Nephron (organoid): ENCODE measurements at regions not wholly inside any gene's neighbourhood (a gene's known extent, or its start where the extent isn't known, plus 50 kb on each side); places are given as distances from the start of the nearest gene placed in this dataset.

Experiments
- H3K27ac Mint-ChIP-seq, 3 experiments: 2 replicates each; pipeline ENCODE4 v1.8.0; 2020; ENCODE audit warnings: mixed read lengths in 3 of 3, mild to moderate bottlenecking in 2 of 3, moderate library complexity in 1 of 3
- H3K27me3 Mint-ChIP-seq: 2 replicates; pipeline ENCODE4 v1.8.0; 2021; ENCODE audit warnings: low read depth, mild to moderate bottlenecking, moderate library complexity, mixed read lengths
- H3K36me3 Mint-ChIP-seq: 2 replicates; pipeline ENCODE4 v1.8.0; 2020; ENCODE audit warnings: low read depth, mixed read lengths
- H3K4me1 Mint-ChIP-seq: 2 replicates; pipeline ENCODE4 v1.8.0; 2020; ENCODE audit warnings: mixed read lengths
- H3K4me3 Mint-ChIP-seq, 3 experiments: 2 replicates each; pipeline ENCODE4 v1.8.0; 2020; ENCODE audit warnings: mild to moderate bottlenecking in 3 of 3, mixed read lengths in 3 of 3, moderate library complexity in 2 of 3
- H3K9me3 Mint-ChIP-seq: 2 replicates; pipeline ENCODE4 v1.8.0; 2020; ENCODE audit warnings: mixed read lengths
- TF ChIP-seq, protein P1 (sequence below), 3 experiments: fragments of 200-600 bp; sonication (generic); IDR thresholded peaks; one replicate each; pipeline ENCODE4 v1.5.0; 2021; ENCODE audit warnings: antibody characterized with exemption in 3 of 3; ENCODE audit not compliant: unreplicated experiment in 3 of 3

DNA sequence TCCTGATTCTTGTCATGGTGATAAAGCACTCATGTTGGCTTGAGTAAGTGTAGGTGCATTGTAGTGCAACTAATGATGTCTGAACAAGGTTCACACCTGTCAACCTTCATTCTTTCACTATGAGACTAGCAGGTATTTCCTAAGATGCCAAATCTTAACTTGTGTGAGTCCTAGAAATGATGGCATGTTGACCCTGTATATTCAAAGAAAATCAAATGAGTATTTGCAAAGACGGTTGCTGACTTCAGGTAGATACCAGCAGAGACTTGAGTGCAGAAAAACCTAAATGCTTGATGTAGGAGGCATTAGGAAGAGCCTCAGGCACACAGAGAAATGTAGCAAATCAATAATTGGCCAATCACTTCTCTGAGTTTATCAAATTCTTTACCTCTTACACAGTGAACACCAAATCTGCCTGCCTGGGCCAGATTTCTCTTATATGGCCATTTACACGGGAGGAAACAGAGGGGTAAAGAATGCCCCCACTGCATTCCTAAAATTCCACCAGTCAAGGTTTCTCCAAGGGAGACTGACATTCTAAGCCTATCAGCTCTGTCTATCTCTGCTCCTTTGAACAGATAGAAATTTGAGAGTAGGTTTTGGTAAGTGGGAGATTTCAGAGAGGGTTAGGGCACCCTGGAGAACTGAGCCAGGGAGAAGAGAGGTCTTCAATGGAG, 488.6 kb upstream of the WWC1 start:
- TF ChIP-seq, protein P1, sequence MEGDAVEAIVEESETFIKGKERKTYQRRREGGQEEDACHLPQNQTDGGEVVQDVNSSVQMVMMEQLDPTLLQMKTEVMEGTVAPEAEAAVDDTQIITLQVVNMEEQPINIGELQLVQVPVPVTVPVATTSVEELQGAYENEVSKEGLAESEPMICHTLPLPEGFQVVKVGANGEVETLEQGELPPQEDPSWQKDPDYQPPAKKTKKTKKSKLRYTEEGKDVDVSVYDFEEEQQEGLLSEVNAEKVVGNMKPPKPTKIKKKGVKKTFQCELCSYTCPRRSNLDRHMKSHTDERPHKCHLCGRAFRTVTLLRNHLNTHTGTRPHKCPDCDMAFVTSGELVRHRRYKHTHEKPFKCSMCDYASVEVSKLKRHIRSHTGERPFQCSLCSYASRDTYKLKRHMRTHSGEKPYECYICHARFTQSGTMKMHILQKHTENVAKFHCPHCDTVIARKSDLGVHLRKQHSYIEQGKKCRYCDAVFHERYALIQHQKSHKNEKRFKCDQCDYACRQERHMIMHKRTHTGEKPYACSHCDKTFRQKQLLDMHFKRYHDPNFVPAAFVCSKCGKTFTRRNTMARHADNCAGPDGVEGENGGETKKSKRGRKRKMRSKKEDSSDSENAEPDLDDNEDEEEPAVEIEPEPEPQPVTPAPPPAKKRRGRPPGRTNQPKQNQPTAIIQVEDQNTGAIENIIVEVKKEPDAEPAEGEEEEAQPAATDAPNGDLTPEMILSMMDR (IDR thresholded peaks at IDR 0.05; ENCODE audit: unreplicated experiment in 3 of 3) = no peak
- Mint-ChIP-seq H3K4me1 (no peaks in the 10 kb centered on the region), H3K27ac (peak overlapping the region in 2 of 3 experiments; percentile 15 to 42), H3K36me3 (no peaks in the 10 kb centered on the region), H3K4me3 (no peak overlapping the region), H3K27me3 (no peaks in the 10 kb centered on the region), H3K9me3 (no peaks in the 10 kb centered on the region)

DNA sequence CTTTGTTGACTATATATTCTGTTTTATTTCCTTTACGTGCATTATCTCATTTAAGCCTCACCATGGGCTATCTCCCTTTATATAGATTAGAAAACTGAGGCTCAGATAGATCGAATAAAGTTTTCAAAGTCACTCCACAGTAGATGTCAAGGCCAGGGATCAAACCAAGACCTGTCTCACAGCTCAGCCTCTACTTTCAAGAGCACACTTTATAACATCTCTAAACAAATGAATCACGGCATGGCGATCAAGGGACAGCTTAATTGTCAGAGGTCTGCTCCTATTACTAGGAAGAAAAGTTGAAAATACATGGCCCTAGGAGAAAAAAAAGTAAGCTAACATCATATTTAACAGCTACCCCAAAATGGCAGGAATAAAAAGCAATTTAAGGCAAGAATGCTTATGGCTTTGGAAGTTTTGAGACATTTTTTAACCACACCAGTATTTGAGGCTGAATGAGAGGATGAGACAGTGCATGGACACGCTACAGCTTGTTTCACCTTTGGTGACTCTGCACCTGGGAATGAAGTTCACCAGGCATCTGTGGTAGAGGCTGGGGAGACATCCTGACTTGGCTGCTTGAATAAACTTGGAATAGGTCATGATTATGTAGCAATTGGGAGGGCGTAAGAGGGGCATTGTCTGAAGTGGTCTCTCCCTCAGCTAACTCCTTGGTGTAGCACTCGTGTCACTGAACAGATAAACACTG, 486.8 kb upstream of the WWC1 start:
- TF ChIP-seq, protein P1 (IDR thresholded peaks at IDR 0.05; ENCODE audit: unreplicated experiment in 3 of 3) = no peak
- Mint-ChIP-seq H3K27ac (no peak overlapping the region), H3K27me3 (no peaks in the 10 kb centered on the region), H3K9me3 (no peaks in the 10 kb centered on the region), H3K4me1 (no peaks in the 10 kb centered on the region), H3K36me3 (no peaks in the 10 kb centered on the region), H3K4me3 (no peak overlapping the region)

DNA sequence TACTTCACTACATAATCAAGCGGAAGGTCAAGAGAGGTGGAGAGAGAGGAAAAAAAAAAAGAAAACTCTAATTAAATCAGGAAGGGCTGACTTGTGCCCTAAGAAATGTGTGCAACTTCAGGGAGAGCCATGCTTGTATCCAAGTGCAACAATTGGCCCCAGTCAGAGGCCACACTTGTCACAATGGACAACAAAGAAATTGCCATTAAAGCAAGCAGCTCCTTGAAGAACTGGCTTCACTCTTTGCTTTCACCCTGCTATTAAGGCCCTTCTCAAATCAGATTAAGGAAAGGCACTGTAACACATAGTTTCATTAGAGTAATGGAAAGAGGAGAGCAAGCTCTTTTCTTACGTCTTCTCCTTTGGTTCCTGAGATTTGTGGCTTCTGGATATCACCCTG, 480.9 kb upstream of the WWC1 start:
- Mint-ChIP-seq H3K27ac (no peak overlapping the region), H3K4me3 (no peak overlapping the region), H3K36me3 (no peaks in the 10 kb centered on the region), H3K4me1 (peaks cover 15% of the 10 kb centered on the region), H3K9me3 (no peaks in the 10 kb centered on the region), H3K27me3 (peaks cover 20% of the 10 kb centered on the region)
- TF ChIP-seq, protein P1 (IDR thresholded peaks at IDR 0.05; ENCODE audit: unreplicated experiment in 3 of 3) = no peak

DNA sequence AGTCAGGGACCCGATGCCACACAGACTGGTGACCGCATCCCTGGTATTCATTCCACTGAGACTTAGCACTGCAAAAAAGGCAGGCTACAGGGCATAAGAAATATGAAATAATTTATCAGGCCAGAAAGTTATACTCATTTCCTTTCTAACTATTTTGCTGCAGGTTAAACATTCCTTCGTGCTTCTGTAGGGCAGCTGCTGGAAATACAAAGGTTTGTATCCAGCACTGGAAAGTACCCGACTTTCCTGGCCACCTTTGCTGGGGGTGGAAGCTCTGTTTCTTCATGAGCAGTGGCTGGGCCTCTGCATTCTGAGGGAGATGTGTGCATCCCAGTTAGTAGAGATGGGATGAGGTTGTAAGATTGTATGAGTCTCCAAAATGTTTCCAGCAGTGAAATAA, 478.6 kb upstream of the WWC1 start:
- Mint-ChIP-seq H3K4me1 (peaks cover 15% of the 10 kb centered on the region), H3K27ac (peak overlapping the region in 1 of 3 experiments; percentile 15), H3K27me3 (peaks cover 31% of the 10 kb centered on the region), H3K9me3 (no peaks in the 10 kb centered on the region), H3K36me3 (no peaks in the 10 kb centered on the region), H3K4me3 (no peak overlapping the region)
- TF ChIP-seq, protein P1 (IDR thresholded peaks at IDR 0.05; ENCODE audit: unreplicated experiment in 3 of 3) = no peak

DNA sequence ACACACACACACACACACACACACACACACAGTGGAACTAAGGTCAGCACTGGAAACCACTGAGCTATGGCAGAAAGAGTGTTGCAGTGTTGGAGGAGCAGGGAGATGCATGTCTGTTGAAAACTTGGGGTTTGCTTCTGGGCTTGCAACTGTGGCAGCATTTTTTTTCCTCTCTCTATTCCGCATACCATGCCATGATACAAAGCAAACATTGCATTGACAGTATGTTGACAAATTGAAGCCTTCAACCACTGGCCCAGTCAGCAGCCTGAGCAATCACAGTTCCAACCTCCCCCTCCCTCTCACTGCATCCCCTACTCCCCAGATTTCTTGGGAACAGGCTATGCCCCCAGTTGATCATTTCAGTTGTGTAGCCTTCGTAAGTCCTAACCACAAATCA, 478.1 kb upstream of the WWC1 start:
- Mint-ChIP-seq H3K4me3 (no peak overlapping the region), H3K9me3 (no peaks in the 10 kb centered on the region), H3K27me3 (peaks cover 31% of the 10 kb centered on the region), H3K27ac (peak overlapping the region in 1 of 3 experiments; percentile 15), H3K36me3 (no peaks in the 10 kb centered on the region), H3K4me1 (peaks cover 15% of the 10 kb centered on the region)
- TF ChIP-seq, protein P1 (IDR thresholded peaks at IDR 0.05; ENCODE audit: unreplicated experiment in 3 of 3) = no peak

DNA sequence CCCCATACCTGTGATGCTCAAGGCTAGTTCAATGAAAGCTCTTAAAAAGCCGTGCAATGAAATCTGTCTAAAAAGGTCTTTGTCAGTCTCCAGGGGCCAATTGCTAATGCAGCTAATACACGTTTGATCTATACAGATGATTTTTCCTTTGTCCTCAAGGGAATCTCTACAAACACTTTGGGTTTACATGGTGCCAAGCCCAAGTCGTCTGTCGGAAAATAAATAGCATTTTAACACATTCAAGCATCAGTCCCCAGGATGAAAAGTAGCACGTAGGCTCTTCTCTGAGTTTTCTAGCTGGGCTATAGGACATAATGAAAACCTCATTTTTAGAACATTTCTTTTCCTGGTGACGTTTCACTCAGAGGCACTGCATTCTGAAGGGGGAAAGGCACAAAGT, 477.4 kb upstream of the WWC1 start:
- Mint-ChIP-seq H3K4me3 (no peak overlapping the region), H3K9me3 (no peaks in the 10 kb centered on the region)

More for the DNA sequence above, 477.4 kb upstream of the WWC1 start:
- Mint-ChIP-seq H3K4me1 (peaks cover 15% of the 10 kb centered on the region), H3K36me3 (no peaks in the 10 kb centered on the region), H3K27ac (no peak overlapping the region), H3K27me3 (peaks cover 31% of the 10 kb centered on the region)
- TF ChIP-seq, protein P1 (IDR thresholded peaks at IDR 0.05; ENCODE audit: unreplicated experiment in 3 of 3) = no peak
